Activated CD8-positive, alpha-beta T cell treated with anti-CD3 and anti-CD28 coated beads for 36 hours (primary cell): ENCODE measurements at regions not wholly inside any gene's neighbourhood (a gene's known extent, or its start where the extent isn't known, plus 50 kb on each side); places are given as distances from the start of the nearest gene placed in this dataset.
"Not testable (repeated sequence)": the region's sequence is repeated elsewhere in the genome, so short reads cannot be mapped to it uniquely, and the experiment has no call there.

Experiments
- ATAC-seq: fragments of 200-7000 bp; cut with Tn5 transposase; one replicate; pipeline ENCODE4 v1.10.0; 2021; ENCODE audit warnings: mild to moderate bottlenecking, moderate library complexity
- CTCF ChIA-PET: fragments of 350-600 bp; sonication (Branson Sonifier 250); formaldehyde crosslinking; loops from one replicate; lab custom pipeline; 2021; ENCODE audit warnings: antibody characterized with exemption; lab: Charles Lee
- POLR2A ChIA-PET: fragments of 350-600 bp; sonication (Branson Sonifier 250); formaldehyde crosslinking; loops from one replicate; lab custom pipeline; 2021; ENCODE audit warnings: antibody characterized with exemption; lab: Charles Lee
- DNase-seq: peaks from one replicate; pipeline ENCODE4 v3.0.0-alpha.2; 2020
- H3K27ac Mint-ChIP-seq: one replicate; pipeline ENCODE4 v1.8.0; 2021; ENCODE audit warnings: mild to moderate bottlenecking, mixed read lengths
- H3K27me3 Mint-ChIP-seq: one replicate; pipeline ENCODE4 v1.8.0; 2021; ENCODE audit warnings: mixed read lengths
- H3K36me3 Mint-ChIP-seq: one replicate; pipeline ENCODE4 v1.8.0; 2021; ENCODE audit warnings: low read depth, mixed read lengths
- H3K4me1 Mint-ChIP-seq: one replicate; pipeline ENCODE4 v1.8.0; 2021; ENCODE audit warnings: low read depth, mixed read lengths
- H3K4me3 Mint-ChIP-seq: one replicate; pipeline ENCODE4 v1.8.0; 2021; ENCODE audit warnings: mild to moderate bottlenecking, moderate library complexity, mixed read lengths
- H3K9me3 Mint-ChIP-seq: one replicate; pipeline ENCODE4 v1.8.0; 2021; ENCODE audit warnings: mixed read lengths
- intact Hi-C: fragments of 100-400 bp; cut with micrococcal nuclease; formaldehyde crosslinking; loops from one replicate; pipeline ENCODE4 v1.10.0; 2022
- TF ChIP-seq, protein P1 (sequence below): fragments of 200-600 bp; IDR thresholded peaks from one replicate; pipeline ENCODE4 v1.8.0; 2022; ENCODE audit warnings: antibody characterized with exemption, mild to moderate bottlenecking

DNA sequence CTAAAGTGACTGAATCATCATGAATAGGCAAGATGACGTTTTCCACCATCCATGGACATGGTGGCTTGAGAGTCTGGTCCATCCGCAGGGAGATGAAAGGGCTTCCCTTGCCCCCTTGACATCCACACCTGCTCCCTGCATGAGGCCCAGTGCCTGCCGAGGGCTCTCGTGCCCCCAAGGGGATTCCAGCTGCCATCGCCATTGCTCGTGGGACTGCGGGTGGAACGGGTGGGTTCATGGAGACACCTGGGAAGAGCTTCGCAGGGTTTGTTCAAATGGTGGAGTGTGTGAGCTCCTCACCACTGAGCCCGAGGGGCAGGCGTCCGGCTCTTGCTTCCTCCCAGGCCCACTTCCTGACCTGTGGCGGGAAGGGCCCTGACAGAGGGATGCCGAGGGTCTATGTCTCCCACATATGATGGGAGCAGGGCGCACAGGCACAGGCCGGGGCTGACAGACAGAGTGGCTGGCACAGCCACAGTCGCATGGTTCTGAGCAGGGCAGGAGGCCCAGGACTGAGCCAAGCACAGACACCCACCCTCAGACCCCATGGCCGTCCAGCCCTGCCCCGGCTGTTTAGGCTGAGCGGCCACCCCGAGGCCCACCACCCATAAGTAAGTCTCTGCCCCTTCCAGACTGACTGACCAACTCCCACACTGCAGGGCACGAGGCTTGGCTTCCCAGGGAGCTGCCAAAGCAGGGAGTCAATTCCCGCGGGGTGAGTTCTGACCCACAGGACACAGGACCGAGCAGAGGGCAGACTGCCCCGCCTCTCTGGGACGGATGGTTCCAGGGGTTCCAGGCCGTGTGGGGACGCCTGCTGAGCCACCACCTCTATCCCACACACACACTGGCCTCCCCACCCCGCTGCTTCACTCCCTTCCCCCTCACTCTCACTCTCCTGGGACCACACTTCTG, 70.0 kb upstream of the PPP1R26 start:
- Mint-ChIP-seq H3K27me3 (peaks cover 5% of the 10 kb centered on the region), H3K36me3 (no peaks in the 10 kb centered on the region), H3K4me3 (no peak overlapping the region), H3K4me1 (no peaks in the 10 kb centered on the region), H3K9me3 (no peaks in the 10 kb centered on the region), H3K27ac (no peak overlapping the region)
- ATAC-seq: no peak
- intact Hi-C loops: loop anchor here (10.0 kb wide), 1 partner anchor 325 kb away; the partner anchor contains the start of gene OLFM1
- DNase-seq: no peak
- TF ChIP-seq, protein P1, sequence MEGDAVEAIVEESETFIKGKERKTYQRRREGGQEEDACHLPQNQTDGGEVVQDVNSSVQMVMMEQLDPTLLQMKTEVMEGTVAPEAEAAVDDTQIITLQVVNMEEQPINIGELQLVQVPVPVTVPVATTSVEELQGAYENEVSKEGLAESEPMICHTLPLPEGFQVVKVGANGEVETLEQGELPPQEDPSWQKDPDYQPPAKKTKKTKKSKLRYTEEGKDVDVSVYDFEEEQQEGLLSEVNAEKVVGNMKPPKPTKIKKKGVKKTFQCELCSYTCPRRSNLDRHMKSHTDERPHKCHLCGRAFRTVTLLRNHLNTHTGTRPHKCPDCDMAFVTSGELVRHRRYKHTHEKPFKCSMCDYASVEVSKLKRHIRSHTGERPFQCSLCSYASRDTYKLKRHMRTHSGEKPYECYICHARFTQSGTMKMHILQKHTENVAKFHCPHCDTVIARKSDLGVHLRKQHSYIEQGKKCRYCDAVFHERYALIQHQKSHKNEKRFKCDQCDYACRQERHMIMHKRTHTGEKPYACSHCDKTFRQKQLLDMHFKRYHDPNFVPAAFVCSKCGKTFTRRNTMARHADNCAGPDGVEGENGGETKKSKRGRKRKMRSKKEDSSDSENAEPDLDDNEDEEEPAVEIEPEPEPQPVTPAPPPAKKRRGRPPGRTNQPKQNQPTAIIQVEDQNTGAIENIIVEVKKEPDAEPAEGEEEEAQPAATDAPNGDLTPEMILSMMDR: no peak
- ChIA-PET CTCF (no interaction called here), POLR2A (interaction anchor here (1.1 kb wide), 1 partner anchor 19 kb away, joined by 3 read pairs; no protein-coding TSS in a partner anchor)

DNA sequence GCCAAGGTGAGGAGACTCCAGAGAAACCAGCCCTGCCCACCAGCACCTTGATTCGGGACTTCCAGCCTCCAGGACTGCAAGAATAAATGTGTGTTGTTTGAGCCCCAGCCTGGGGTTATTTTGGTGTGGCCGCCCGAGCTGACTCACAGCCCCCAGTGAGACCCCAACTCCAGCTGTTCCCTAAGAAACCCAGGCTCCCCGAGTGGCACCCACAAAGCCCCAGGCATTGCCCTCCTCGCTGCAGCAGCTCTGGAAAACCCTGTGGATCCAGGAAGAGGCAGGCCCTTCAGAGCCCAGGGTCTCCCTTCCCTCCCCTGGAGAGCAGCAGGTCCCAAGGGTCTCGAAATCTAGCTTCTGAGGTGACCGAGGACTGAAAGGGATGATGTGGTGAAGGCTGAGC, 69.2 kb upstream of the PPP1R26 start:
- ChIA-PET POLR2A (interaction anchor here (1.1 kb wide), 1 partner anchor 20 kb away, joined by 3 read pairs; no protein-coding TSS in a partner anchor), CTCF (interaction anchor here (1.5 kb wide), 1 partner anchor 324 kb away, joined by 5 read pairs; no protein-coding TSS in a partner anchor)
- H3K27me3 Mint-ChIP-seq: peaks cover 5% of the 10 kb centered on the region
- intact Hi-C loops: loop anchor here (10.0 kb wide), 1 partner anchor 326 kb away; the partner anchor contains the start of gene OLFM1
- no peaks in the 10 kb centered on the region for H3K9me3 Mint-ChIP-seq
- H3K27ac Mint-ChIP-seq: no peak overlapping the region
- no peak overlapping the region for H3K4me3 Mint-ChIP-seq
- ATAC-seq: no peak
- H3K36me3 Mint-ChIP-seq: no peaks in the 10 kb centered on the region
- TF ChIP-seq, protein P1: no peak
- no peak for DNase-seq
- no peaks in the 10 kb centered on the region for H3K4me1 Mint-ChIP-seq

DNA sequence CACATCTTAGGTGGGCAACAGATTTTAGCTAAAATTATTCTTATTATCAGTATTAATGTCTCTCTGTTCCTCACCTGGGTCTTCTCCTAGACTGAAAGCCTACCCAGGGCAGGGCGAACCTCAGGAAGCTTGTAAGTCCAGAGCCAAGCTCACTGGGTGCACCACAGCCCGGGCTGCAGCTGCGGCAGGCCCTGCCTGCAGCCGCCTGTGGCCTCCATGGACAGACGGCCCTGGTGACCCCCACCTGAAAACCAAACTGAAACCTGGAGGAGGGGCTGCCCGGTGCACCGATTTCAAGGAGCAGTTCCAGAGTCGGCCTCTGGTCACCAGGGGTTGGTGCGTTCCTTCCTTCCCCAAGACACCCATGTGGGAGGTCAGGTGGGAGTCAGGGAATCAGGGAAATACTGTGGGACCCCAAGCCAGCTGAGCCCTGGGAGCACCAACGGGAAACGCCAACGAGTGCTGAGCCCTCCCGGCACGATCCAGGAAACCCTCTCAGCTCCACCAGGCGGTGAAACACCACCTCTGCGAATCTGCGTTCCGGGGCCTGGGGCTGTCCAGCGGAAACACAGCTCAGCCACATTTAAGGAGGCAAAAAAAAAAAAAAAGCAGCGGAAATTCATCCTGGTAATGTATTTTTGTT, 68.6 kb upstream of the PPP1R26 start:
- ChIA-PET CTCF (interaction anchor here (1.5 kb wide), 1 partner anchor 325 kb away, joined by 5 read pairs; no protein-coding TSS in a partner anchor), POLR2A (interaction anchor here (1.1 kb wide), 1 partner anchor 21 kb away, joined by 3 read pairs; no protein-coding TSS in a partner anchor)
- TF ChIP-seq, protein P1: no peak
- Mint-ChIP-seq H3K4me3 (no peak overlapping the region), H3K4me1 (no peaks in the 10 kb centered on the region), H3K9me3 (no peaks in the 10 kb centered on the region), H3K27ac (no peak overlapping the region), H3K36me3 (no peaks in the 10 kb centered on the region), H3K27me3 (peaks cover 5% of the 10 kb centered on the region)
- no peak for DNase-seq
- intact Hi-C loops: loop anchor here (10.0 kb wide), 1 partner anchor 326 kb away; the partner anchor contains the start of gene OLFM1
- ATAC-seq: no peak

DNA sequence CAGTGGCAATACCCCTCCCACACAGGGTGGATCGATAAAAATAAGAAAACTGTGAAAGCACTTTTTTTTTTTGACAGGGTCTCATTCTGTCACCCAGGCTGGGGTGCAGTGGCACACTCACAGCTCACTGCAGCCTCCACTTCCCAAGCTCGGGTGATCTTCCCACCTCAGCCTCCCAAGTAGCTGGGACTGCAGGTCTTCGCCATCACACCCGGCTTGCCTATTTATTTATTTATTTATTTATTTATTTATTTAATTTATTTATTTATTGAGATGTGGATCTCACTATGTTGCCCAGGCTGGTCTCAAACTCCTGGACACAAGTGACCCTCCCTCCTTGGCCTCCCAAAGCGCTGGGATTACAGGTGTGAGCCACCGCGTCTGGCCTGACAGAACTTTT, 68.0 kb upstream of the PPP1R26 start:
- H3K27me3 Mint-ChIP-seq, H3K9me3 Mint-ChIP-seq, H3K4me3 Mint-ChIP-seq, DNase-seq, POLR2A ChIA-PET, H3K4me1 Mint-ChIP-seq, H3K27ac Mint-ChIP-seq, H3K36me3 Mint-ChIP-seq, ATAC-seq: not testable (repeated sequence)
- CTCF ChIA-PET: interaction anchor here (1.5 to 2.4 kb wide), 3 partner anchors 22 to 325 kb away, joined by 3 to 9 read pairs (median 5); no protein-coding TSS in a partner anchor
- intact Hi-C loops: loop anchor here (10.0 kb wide), 1 partner anchor 327 kb away; the partner anchor contains the start of gene OLFM1
